ENCODE measurements at regions not wholly inside any gene's neighbourhood (a gene's known extent, or its start where the extent isn't known, plus 50 kb on each side); places are given as distances from the start of the nearest gene placed in this dataset.
"Not testable (repeated sequence)": the region's sequence is repeated elsewhere in the genome, so short reads cannot be mapped to it uniquely, and the experiment has no call there.

DNA sequence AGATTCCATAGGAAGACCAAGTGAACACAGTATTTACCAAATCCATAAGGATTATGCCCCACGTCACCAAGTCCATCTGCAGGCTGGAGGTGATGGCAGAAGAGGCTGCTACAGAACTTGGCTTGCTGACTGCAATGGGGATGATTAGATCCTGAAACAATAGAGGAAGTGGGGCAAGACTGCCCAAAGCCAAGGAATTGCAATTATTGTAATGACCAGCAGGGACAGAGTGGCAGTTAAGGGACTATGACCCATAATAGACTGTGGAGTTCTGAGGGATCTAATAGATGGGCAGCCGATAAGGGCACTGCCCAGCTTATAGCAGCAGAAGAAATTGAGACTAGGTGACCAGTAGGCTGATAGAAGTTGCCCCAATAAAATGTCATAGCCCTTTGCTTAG lies 108.4 kb downstream of the MINAR1 start:
- no peak for DNase-seq

DNA sequence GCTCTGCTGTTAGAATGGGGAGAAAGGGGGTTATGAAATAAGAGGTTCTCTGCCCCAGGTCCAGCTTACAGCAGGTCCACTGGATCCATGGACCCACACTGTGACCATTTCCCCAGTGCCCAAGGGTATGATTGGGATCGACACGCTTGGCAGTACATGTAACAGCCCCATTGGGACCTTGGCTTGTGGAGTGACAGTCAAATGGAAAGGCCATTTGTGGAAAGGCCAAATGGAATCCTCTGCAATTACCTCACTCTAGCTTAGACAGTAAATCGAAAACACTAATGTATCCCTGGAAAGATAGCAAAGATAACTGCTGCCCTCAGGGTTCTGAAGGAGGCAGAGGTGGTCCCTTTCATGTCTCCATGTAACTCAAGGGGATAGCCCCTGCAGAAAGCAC lies 109.1 kb downstream of the MINAR1 start:
- DNase-seq: no peak

DNA sequence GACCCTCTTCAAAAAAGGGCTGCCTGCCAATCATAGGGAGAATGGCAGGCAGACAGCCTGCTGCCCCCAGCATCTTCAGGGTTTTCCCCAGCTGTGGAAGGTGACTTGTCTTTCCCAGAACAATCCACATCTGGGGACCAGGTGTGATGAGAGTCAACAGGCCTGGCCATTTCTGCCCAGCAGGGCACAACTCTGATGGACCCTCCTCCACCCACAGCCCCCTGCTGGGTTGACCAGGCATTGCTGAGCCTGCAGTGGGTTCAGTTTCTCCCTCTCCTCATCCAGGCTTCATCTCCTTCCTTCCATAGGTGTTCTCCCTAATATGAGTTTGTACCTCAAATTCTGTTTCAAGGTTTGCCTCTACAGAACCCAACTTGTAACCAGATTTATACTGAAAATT lies 111.0 kb downstream of the MINAR1 start:
- no peak for DNase-seq

DNA sequence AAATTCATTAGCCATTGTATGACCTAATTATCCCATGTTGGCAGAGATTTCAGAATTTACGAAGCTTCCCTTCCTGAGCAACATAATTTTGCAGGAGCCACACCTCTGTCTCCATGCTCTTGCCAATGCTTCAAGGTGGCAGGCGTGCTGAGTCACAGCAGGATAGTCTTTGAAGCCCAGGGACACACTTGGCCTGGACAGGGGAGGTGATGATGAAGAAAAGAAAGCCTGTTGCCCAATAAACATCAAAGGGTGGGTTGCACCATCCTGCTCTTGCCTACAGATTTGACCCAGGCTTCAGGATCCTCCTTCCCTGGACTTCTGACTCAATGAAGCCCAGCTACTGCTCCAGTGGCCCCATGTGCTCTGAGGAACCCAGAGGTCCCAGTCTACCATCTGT lies 117.1 kb downstream of the MINAR1 start:
- DNase-seq: no peak

DNA sequence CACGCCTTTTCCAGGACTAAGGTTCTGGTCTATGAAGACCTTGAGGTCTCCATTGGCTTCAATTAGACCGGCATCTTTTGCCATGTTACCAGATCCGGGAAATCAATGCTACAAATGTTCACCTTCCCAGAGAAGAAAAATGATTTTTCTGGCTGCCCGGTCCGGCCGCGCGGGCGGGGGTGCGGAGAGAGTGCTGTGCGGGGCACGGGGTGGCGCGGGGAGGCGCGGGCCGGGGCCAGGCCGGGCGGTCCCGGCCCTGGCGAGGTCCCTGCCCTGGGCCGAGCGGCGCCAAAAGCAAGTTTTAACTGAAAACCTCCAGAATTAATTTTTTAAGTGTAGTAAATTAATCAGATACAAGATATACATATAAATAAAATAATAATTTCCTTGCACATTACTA lies 128.2 kb downstream of the MINAR1 start:
- no peak for DNase-seq

DNA sequence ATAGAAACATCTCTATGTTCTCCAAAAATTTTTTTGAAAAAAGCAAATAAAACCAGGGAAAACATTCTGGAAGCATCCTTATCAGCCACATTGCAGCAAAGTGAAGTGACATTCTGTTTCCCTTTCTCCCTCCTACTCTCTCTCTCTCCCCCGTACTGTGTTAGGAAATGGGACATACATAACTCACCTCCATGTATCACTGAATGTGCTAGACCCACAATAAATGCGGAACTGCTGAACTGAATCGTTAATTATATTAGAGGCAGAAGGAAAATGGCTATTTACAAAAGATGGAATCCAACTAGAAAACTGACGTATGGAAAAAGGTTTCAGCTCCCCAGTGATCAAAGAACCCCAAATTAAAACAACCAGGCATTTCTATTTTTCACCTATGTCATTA lies 129.8 kb downstream of the MINAR1 start:
- DNase-seq: no peak

DNA sequence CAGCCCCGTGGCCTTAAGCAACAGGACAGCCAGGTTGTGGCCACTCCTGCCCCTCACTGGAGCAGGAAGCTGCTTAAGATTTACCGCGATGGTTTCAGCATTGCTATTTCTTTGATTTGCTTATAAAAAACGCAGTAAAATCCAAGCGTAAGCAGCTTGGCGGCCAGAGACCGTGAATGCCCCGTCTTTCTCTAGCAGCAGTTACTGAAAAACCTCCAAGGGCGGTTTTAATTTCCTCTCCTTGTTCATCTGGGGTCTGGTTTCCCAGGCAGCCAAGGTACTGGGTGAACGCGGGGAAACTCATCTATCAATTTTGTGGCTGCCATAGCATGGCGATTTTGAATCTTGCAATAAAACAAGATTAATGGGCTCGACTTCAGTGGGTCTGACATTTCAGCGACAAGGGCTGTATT lies 130.3 kb downstream of the MINAR1 start:
- DNase-seq: no peak

DNA sequence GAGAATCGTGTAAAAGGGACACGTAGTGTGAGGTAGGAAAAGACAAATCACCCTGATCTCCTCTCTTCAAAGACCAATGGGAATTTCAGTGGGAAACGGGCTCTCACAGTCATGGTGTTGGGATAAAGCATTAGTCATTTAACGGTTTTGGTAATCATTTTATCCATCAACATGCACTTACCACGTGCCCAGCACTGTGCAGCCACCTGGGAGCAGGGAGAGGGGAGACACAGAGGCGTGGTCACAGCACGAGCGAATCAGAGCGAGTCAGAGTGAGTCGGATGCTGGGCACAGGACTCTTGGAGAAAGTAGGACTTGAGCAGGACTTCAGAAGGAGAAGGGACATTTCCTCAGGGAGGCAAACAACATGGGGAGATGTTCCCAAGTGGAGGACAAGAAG lies 130.8 kb downstream of the MINAR1 start:
- no peak for DNase-seq

DNA sequence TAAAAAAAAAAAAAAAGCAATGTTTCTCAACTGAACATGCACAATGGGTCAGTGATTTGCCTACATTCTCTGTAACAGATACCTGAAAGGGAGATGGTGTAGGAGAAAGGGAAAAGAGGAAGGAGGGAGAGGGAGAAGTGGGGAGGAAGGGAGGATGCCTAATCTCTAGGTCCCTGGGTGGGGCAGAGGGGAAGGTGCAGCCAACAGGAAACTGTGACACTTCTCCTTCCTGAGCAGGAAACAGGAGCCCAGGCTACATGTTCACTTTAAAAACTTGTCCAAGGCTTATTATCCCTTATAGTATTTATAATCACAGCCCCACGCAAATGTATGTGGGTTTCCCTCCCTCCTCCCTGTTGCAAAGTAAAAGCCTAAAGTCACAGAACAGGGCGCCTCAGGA lies 137.9 kb downstream of the MINAR1 start:
- DNase-seq: no peak

DNA sequence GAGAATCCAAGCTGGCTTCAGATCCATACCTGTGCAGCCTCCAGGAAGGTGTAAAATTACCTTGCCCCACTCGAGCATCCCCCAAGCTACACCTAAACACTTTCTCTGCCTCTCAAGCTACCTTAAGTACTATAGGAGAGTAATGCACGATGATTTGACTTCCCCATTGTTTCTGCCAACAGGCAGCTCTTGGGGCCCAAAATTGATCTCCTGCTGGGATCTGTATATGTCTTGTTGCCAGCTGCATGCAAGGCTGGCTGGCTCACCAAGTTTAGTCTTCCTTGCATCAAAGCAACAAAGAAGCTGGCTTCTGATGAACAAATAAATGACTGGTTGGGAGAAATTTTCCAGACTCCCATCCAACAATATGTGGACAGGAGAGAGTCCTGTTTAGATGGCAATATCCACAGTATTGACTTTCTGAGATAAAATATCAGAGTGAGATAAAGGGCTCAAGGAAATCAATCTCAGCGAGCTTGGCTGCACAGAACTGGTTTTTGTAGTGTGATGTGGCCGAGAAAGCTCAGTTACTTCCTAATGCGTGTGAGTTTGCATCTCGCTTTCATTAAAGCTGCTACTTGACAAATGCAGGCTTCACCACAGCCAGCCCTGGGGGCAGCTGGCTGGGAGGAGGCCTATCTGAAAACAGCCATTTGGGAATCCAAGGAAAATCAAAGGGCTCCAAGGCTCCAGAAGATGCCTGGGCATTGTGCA lies 140.7 kb downstream of the MINAR1 start:
- DNase-seq: no peak

DNA sequence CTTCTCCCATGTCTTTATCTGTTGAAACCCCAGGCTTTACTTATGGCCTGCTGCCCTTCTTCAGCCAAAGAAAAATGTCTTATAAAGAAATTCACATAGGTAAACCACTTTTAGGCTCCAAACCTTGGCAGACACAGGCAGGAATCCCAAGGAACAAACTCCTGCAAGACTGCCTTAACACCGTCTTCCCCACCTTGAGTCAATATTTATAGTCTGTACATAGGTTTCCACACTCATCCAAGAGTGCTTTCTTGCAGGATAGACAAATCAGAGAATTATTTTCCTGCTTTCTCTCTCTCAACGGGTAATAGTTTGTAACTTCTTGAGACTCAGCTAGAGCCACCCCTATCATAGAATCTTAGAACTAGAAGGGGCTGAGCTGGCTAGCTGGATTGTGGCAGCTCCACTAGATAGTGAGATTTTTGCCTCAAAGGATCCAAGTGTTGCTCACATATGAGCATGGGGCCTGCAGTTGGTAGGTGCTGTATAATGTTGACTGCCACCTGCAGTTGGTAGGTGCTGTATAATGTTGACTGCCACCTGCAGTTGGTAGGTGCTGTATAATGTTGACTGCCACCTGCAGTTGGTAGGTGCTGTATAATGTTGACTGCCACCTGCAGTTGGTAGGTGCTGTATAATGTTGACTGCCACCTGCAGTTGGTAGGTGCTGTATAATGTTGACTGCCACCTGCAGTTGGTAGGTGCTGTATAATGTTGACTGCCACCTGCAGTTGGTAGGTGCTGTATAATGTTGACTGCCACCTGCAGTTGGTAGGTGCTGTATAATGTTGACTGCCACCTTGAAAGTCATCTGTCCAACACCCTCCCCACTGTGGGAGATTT lies 142.5 kb downstream of the MINAR1 start:
- DNase-seq: not testable (repeated sequence)

DNA sequence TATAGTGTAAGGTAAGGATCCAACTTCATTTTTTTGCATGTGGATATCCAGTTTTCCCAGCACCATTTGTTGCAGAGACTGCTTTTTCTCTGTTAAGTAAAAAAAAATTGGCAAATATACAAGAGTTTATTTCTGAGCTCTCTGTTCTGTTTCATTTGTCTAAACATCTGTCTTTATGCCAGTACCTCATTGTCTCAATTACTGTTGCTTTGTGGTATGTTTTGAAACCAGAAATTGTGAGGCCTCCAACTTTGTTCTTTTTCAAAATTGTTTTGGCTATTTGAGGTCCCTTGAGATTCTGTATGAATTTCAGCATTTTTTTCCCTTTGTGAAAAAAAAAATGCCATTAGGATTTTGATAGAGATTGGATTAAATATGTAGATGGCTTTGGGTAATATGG lies 150.5 kb downstream of the MINAR1 start:
- no peak for DNase-seq

DNA sequence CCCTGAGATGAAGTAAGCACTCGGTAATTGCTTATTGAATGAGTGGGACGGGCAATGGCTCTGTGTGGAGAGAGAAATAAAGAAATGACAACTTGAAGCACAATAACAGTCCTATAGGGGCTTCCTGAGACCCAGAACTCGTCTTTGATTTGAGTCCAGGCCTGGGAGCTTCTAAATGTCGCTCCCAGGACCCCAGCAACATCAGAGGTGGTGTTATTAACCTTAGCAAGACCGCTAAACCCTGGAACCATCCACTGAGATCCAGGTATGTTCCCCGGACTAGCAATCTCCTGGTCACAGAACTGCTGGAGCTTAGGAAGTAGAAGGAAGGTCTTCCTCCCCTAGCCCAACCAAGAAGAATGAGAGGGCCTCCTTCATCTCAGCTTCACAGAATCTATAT lies 160.0 kb downstream of the MINAR1 start:
- no peak for DNase-seq

DNA sequence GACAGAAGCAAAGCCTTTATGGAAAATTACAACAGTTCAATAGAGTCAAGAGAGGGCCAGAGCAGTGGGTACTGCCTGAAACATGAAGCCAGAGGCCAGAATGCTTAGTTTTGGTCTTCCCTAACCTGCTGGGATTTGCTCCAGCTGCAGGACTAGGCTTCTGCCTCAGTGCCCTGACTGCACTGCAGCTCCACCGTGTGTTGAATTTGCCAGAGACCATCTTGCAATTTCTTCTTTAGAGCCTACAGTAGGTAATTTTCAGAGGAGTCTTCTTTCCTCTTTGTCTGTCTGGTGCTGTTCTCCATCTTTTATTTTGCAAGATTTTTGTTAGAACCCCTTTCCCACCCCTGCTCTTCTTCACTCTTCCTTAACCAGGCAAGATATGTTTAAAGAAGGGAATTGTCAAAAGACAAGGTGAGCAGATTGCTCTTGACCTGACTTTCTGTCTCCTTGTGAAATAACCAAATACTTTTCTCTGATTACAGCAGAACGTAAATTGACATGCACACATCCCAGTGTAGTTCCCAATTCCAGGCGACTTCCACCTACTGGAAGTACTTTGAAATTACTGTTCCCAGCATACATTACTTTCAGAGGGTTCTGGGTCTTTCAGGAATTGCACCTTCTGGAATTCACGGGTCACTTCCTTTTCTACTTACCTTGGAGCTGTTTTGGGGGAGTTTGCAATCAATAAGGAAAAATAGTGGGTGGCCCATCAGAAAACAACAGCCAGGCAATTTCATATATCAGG lies 161.2 kb downstream of the MINAR1 start:
- no peak for DNase-seq

DNA sequence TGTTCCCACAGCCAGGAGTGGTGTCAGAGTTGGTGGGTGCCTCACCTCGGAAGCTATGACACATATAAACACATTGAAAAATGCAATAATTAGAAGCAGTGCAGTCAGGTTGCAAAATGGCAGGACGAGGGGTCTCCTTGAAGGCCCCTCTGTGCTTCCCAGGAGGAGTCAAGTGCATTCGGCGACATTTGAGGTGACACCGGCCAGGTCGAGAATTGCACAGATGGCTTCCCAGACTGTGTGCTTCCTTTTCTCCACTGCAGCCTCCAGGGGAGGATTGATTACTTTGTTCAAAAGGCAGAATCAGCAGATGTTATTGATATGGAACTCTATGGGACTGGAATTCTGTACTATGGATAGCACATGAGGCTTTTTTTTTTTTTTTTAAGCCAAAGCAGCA lies 163.2 kb downstream of the MINAR1 start:
- no peak for DNase-seq

DNA sequence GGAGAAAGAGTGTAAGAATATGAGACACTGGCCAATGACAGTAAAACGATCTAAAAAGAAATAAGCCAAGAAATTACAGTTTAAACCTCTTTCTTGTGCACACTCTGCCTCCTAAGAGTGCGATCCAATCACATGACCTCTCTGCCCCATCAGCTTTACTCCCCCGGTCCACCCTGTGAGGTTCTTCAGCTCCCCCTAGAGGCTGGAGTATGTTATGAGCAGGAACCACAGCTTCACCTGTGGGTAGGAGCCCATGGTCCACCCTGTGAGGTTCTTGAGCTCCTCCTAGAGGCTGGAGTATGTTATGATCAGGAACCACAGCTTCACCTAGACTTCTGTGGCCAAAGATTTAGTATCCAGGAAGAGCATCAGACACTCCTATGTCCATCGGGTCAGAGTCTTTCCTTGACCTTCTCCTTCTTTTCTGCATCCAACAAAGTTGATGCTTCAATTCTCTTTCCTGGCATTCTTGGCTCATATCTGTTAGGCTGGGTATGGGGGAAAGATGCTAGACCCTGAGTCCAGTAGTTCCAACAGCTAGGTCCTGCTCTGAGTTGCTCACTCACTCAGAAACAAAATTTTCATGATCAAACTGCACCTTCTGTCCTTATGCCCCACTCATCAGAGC lies 164.0 kb downstream of the MINAR1 start:
- peak; percentile 23 for DNase-seq

DNA sequence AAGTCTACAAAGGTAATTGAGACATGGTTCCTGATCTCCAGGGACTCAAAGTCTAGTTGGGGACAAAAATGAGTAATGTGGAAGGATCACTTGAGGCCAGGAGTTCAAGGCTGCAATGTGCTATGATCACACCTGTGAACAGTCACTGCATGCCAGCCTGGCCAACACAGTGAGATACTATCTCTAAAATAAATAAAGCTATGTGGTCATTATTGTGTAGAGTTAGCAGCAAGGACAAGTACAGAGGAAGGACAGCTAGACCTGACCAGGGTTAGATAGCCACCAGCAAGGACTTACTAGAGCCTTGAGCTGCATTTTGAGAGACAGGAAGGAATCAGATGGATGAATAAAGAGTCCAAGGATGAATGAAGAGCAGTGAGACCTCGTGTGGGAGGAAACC lies 166.5 kb downstream of the MINAR1 start:
- DNase-seq: no peak

DNA sequence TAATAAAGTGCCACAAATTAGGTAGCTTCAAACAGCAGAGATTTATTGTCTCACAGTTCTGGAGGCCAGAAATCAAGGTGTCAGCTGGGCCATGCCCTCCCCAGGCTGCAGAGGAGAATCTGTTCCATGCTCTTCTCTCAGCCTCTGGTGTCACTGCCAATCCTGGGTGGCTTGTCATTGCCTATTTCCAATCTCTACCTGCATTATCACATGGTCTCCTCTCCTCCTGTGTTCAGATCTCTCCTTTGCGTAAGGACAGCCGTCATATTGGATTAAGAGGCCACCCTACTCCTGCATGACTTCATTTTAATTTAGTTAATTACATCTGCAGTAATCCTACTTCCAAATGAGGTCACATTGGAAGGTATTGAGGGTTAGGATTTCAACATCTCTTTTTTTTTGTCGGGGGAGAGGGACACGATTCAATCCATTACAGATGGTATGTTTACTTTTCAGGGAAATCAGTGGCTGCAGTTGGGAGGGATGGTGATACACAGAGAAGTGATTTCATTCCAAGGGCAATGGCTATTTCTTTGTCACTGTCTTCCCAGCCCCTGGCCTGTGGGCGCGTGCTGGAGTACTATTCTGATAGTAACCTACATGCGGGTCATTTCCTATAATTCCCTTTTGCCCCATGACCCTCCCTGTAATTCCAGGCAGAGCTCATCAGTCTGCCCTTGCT lies 169.4 kb downstream of the MINAR1 start:
- DNase-seq: no peak

DNA sequence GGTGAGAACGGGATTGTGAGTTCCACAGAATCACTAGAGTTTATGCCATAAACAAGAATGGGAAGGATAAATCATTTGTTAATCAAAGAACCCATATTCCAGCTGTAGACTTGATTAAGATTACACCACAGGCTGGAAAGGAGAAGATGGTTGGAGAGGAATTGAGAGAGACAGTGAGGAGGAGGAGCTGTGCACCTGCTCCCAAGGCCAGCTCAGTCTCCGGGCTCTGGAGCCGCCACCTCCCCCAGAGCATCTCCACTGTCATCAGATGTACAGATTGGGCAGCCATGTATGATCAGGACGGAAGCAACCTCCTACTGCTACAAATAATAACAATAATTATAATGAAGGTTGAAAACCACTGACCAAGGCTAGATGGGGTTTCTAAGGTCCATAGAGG lies 170.0 kb downstream of the MINAR1 start:
- DNase-seq: no peak

DNA sequence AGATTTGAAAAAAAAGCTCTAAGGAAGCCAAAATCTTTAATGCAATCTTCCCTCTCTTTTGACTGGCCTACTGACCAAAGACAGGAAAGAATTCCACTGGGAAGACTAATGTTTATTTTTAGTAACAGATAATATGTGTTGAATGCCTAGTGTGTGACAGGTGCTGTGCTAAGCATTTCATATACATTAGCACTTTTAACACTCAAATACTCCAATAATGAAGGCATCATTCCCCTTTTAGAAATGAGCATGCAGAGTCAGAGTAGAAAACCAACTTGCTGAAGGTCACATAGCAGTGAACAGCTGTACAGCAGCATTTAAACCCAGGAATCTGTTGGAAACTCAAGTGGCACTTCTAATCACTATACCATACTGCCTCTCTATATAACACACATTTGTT lies 170.6 kb downstream of the MINAR1 start:
- DNase-seq: no peak

DNA sequence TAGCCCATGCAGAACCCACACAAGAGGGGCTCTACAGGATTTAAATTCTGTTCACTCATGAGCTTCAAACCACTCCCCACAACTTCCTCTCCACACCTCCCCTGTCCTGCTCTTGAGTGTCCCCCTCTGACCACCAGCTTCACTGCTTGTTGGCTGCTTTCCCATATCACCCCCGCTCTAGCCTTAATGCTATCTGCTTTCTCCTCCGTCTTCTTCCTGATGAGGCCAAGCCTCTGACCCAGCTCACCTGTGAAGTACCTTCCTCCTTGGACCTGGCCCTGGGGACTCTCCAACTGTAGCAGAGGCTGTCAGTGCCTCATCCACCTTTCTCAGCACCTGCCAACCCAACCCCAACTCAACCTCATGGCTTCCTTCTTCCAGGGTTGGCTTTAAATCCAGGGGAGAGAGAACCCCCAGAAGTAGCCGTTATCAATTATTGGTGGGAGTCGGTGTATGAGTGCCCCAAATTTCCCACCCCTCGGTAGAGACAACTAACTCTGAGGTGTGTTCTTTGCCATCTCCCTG lies 174.8 kb downstream of the MINAR1 start:
- DNase-seq: no peak

DNA sequence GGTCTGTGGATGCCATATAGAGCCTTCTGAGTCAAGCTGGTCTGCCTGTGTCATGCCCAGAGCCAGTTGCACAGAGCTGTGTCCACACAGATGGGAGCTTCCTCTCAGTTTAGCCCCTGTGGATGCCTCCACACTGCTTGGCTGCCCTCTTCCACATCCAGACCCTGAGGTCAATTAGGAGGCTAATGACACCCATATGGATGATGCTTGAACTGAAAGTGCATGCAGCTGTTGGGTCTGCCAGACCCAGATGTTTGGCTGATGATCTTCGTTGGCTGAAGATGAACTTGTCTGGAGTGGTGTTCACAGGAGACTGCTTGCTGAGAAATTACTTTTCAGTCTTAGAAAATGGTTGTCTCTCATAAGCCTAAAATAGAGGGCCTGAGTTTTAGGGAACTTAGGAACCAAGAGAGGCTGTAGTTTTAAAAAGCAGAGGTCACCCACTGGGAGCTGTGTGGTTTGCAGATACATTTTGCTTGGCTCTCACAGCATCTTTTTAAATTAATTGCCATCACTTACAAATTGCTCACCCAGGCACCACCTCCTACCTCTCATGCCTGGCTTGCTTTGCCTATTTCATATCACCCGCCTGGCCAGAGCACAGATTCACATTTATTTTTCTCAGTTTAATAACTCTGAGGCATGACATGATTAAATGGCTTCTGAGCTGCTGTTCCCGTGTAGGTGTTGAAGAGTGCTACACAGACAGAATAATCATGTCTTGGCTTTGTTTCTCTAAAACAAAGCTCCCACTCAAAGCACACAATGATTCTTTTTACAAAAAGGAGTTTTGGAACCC lies 176.1 kb downstream of the MINAR1 start:
- no peak for DNase-seq
